ENCODE measurements at regions not wholly inside any gene's neighbourhood (a gene's known extent, or its start where the extent isn't known, plus 50 kb on each side); places are given as distances from the start of the nearest gene placed in this dataset.

DNA sequence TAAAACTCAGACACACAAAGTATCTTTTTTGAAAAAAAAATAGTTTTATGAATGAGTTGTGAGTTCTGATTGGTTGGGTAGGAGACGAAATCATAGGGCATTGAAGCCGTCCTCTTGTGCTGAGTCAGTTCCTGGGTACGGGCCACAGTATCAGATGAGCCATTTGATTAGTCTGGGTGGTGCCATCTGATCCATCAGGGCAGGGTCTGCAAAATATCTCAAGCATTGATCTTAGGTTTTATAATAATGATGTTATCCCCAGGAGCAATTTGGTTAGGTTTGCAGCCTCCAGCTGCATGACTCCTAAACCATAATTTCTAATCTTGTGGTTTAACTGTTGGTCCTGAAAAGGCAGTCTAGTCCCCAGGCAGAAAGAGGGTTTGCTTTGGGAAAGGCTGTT, 1310.6 kb downstream of the SLITRK1 start:
- TF ChIP-seq POLR2A (IDR thresholded peaks at IDR 0.05; ENCODE audit: low read depth, low read length): no peak
- TF ChIP-seq CTCF (conservative IDR thresholded peaks at IDR 0.05; ENCODE audit: low read depth, low read length): no peak
- TF ChIP-seq RAD21 (IDR thresholded peaks at IDR 0.05; ENCODE audit: low read length): no peak
- no peak for TF ChIP-seq FOS (IDR thresholded peaks at IDR 0.05; ENCODE audit: low read depth, low read length)
- TF ChIP-seq MXI1 (IDR thresholded peaks at IDR 0.05; ENCODE audit: borderline replicate concordance, low read depth, low read length): no peak
- TF ChIP-seq RCOR1 (IDR thresholded peaks at IDR 0.05; ENCODE audit: insufficient replicate concordance, low read length): no peak
- TF ChIP-seq, protein P1, sequence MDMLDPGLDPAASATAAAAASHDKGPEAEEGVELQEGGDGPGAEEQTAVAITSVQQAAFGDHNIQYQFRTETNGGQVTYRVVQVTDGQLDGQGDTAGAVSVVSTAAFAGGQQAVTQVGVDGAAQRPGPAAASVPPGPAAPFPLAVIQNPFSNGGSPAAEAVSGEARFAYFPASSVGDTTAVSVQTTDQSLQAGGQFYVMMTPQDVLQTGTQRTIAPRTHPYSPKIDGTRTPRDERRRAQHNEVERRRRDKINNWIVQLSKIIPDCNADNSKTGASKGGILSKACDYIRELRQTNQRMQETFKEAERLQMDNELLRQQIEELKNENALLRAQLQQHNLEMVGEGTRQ (IDR thresholded peaks at IDR 0.05; ENCODE audit: low read depth, low read length): no peak
- TF ChIP-seq RFX5 (IDR thresholded peaks at IDR 0.05; ENCODE audit: low read depth, low read length): no peak
- no peak for TF ChIP-seq CHD1 (IDR thresholded peaks at IDR 0.05; ENCODE audit: low read depth, low read length)
- no peak for TF ChIP-seq SMC3 (IDR thresholded peaks at IDR 0.05; ENCODE audit: low read depth, low read length)

Measured in IMR-90 (cell line).